ENCODE measurements at regions not wholly inside any gene's neighbourhood (a gene's known extent, or its start where the extent isn't known, plus 50 kb on each side); places are given as distances from the start of the nearest gene placed in this dataset.

DNA sequence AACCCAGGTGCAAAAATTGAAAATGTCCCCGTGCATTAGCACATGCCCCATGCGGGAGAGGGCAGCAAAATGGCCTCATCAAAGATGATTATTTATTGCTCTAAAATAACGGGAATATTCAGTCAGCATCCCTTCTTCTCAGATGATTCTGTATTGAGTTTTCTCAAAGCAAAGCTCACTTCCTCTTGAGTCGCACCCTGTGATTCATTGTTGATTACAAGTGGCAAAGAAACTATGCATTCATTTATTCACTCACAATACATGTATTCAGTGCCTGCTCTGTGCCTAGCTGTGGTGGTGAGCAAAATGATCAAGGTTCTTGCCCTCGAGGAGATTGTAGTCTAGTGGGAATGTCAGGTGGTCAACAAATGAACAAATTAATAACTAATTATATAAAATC lies 226.0 kb upstream of the KAZN start:
- TF ChIP-seq, protein P1, sequence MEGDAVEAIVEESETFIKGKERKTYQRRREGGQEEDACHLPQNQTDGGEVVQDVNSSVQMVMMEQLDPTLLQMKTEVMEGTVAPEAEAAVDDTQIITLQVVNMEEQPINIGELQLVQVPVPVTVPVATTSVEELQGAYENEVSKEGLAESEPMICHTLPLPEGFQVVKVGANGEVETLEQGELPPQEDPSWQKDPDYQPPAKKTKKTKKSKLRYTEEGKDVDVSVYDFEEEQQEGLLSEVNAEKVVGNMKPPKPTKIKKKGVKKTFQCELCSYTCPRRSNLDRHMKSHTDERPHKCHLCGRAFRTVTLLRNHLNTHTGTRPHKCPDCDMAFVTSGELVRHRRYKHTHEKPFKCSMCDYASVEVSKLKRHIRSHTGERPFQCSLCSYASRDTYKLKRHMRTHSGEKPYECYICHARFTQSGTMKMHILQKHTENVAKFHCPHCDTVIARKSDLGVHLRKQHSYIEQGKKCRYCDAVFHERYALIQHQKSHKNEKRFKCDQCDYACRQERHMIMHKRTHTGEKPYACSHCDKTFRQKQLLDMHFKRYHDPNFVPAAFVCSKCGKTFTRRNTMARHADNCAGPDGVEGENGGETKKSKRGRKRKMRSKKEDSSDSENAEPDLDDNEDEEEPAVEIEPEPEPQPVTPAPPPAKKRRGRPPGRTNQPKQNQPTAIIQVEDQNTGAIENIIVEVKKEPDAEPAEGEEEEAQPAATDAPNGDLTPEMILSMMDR (IDR thresholded peaks at IDR 0.05; ENCODE audit: low read length, missing control alignments) = no peak

DNA sequence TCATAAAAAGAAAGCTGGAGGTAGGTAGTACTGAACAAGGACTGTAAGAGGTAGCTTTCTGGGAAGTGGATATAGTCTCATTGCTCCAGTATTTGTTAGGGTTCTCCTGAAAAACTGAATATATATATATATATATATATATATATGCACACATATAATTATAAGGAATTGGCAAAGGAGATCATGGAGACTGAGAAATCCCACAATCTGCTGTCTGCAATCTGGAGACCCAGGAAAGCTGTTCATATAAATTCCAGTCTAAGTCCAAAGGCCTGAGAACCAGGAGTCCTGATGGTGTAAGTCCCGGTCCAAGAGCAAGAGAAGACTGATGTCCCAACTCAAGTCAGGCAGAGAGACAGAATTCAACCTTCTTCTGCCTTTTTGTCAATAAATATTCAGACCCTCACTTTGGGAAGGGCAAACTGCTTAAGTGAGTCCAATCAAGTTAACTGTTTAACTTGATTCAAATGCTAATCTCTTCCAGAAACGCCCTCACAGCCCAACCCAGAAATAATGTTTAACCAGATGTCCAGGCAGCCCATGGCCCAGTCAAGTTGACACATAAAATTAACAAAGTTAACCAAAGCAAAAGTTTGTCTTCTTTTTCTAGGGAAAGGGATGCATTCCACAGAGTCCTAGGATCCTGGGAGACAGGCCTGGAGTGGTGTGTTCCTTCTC lies 225.3 kb upstream of the KAZN start:
- TF ChIP-seq, protein P1 (IDR thresholded peaks at IDR 0.05; ENCODE audit: low read length, missing control alignments) = no peak
- H3K4me3 ChIP-seq (replicated peaks; ENCODE audit: low read depth, low read length) = no peak overlapping the region
- no peak for DNase-seq (ENCODE audit: low read depth)

More for the DNA sequence above, 226.0 kb upstream of the KAZN start:
- no peak overlapping the region for H3K4me3 ChIP-seq (replicated peaks; ENCODE audit: low read depth, low read length)
- no peak for DNase-seq (ENCODE audit: low read depth)

DNA sequence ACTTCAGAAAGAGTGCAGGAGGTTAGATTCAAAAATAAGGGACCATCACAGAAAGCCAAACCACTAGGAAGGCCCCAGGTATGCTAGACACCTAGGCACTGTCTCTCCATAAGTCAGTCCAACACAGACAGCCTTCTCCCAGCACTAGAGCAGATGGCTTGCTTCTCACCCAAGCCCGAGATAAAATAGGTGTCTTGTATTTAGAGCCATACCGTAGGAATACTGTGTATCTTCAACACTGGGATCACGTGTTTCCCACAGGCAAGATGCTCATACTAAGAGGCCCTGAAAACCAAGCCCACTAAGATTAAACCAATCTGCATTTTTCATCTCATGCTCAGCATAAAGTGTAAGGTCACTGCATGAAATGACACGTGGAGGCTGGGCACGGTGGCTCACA lies 223.3 kb upstream of the KAZN start:
- DNase-seq (ENCODE audit: low read depth) = no peak
- TF ChIP-seq, protein P1 (IDR thresholded peaks at IDR 0.05; ENCODE audit: low read length, missing control alignments) = no peak
- no peak overlapping the region for H3K4me3 ChIP-seq (replicated peaks; ENCODE audit: low read depth, low read length)

DNA sequence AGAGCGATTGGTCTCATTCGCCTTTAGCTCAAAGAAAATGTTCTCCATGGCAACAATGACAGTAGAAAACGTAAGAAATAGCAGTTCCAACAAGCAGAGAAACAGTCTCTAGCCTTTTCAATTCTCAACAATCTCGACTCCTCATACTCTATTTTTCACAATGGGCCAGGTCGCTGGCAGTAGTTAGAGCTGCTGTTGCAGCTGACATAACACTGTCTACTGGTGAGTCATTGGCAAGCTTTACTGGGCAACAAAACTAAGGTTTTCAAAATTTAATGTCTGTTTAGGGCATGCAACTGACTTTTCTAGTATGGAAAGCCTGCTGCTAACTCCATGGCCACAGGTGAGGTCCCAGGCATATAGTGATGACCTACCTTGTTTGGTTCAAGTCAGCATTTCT lies 221.1 kb upstream of the KAZN start:
- DNase-seq (ENCODE audit: low read depth) = no peak
- TF ChIP-seq, protein P1 (IDR thresholded peaks at IDR 0.05; ENCODE audit: low read length, missing control alignments) = no peak
- no peak overlapping the region for H3K4me3 ChIP-seq (replicated peaks; ENCODE audit: low read depth, low read length)

DNA sequence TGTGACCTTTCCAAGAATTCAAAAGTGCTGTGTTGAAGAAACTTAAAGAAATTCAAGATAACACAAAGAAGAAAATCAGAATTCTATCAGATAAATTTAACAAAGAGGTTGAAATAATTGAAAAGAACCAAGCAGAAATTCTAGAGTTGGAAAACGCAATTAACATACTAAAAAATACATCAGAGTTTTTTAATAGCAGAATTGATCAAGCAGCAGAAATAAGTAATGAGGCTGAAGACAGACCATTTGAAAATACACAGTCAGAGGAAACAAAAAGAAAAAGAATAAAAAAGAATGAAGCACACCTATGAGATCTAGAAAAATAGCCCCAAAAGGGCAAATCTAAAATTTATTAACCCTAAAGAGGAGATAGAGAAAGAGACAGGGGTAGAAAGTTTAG lies 218.1 kb upstream of the KAZN start:
- TF ChIP-seq, protein P1 (IDR thresholded peaks at IDR 0.05; ENCODE audit: low read length, missing control alignments) = no peak
- DNase-seq (ENCODE audit: low read depth) = no peak
- no peak overlapping the region for H3K4me3 ChIP-seq (replicated peaks; ENCODE audit: low read depth, low read length)

DNA sequence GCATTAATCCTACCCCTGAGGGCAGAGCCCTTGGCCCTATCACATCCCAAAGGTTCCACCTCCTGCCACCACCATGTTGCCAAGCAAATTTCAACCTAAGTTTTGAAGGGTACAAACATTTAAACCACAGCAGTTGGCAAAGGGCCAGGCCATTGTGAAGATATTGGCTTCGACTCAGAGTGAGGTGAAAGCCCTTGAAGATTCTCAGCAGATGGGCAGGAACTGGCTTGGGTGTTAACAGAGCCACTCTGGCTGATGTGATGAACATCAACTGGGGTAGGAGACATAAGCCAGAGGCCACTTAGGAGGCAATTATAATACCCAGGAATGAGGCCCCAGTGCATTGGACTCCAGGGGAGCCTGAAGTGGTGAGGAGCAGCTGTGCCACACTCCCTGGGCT lies 207.7 kb upstream of the KAZN start:
- H3K4me3 ChIP-seq (replicated peaks; ENCODE audit: low read depth, low read length) = no peak overlapping the region
- TF ChIP-seq, protein P1 (IDR thresholded peaks at IDR 0.05; ENCODE audit: low read length, missing control alignments) = no peak
- DNase-seq (ENCODE audit: low read depth) = peak; percentile 1
